OCI-M1 (cell line): ENCODE measurements at regions not wholly inside any gene's neighbourhood (a gene's known extent, or its start where the extent isn't known, plus 50 kb on each side); places are given as distances from the start of the nearest gene placed in this dataset.
"Not testable (repeated sequence)": the region's sequence is repeated elsewhere in the genome, so short reads cannot be mapped to it uniquely, and the experiment has no call there.

Source experiments
- DNase-seq: peaks from one replicate; lab custom pipeline; 2025; lab: John Stamatoyannopoulos, UW

- no peak for DNase-seq
These were observed 645.8 kb upstream of the TBL1XR1 start for GRCh38 chr3:177842743-177843734.

- peak; percentile 1 for DNase-seq
These were observed 654.9 kb upstream of the TBL1XR1 start for GRCh38 chr3:177852001-177852807.

- no peak for DNase-seq
These were observed 657.7 kb upstream of the TBL1XR1 start for GRCh38 chr3:177855021-177855420.

GRCh38 chr3:177860184-177860583, 662.9 kb upstream of the TBL1XR1 start:
- no peak for DNase-seq

GRCh38 chr3:177862962-177863491, 665.7 kb upstream of the TBL1XR1 start:
- no peak for DNase-seq

GRCh38 chr3:177871267-177871666, 665.0 kb upstream of the KCNMB2 start:
- not testable (repeated sequence) for DNase-seq

- no peak for DNase-seq
These were observed 658.0 kb upstream of the KCNMB2 start for GRCh38 chr3:177878192-177878591.

GRCh38 chr3:177878957-177879356, 657.3 kb upstream of the KCNMB2 start:
- DNase-seq = no peak

GRCh38 chr3:177881351-177881750, 654.9 kb upstream of the KCNMB2 start:
- DNase-seq = no peak

- DNase-seq = no peak
These were observed 654.0 kb upstream of the KCNMB2 start for GRCh38 chr3:177882124-177882648.

- no peak for DNase-seq
These were observed 653.1 kb upstream of the KCNMB2 start for GRCh38 chr3:177883091-177883490.

GRCh38 chr3:177883957-177884356, 652.3 kb upstream of the KCNMB2 start:
- DNase-seq = no peak

- DNase-seq = peak; percentile 5
These were observed 651.2 kb upstream of the KCNMB2 start for GRCh38 chr3:177885063-177885462.

- DNase-seq = no peak
These were observed 649.7 kb upstream of the KCNMB2 start for GRCh38 chr3:177886501-177886900.

GRCh38 chr3:177887475-177887874, 648.8 kb upstream of the KCNMB2 start:
- no peak for DNase-seq

GRCh38 chr3:177889161-177889560, 647.1 kb upstream of the KCNMB2 start:
- no peak for DNase-seq

- no peak for DNase-seq
These were observed 646.4 kb upstream of the KCNMB2 start for GRCh38 chr3:177889652-177890358.

GRCh38 chr3:177890359-177890683, 645.9 kb upstream of the KCNMB2 start:
- DNase-seq = no peak

GRCh38 chr3:177891569-177891968, 644.7 kb upstream of the KCNMB2 start:
- DNase-seq = not testable (repeated sequence)

GRCh38 chr3:177893331-177893730, 642.9 kb upstream of the KCNMB2 start:
- no peak for DNase-seq

- peak; percentile 15 for DNase-seq
These were observed 642.0 kb upstream of the KCNMB2 start for GRCh38 chr3:177894081-177894728.
